Stomach (tissue), 8 donors: ENCODE measurements at regions not wholly inside any gene's neighbourhood (a gene's known extent, or its start where the extent isn't known, plus 50 kb on each side); places are given as distances from the start of the nearest gene placed in this dataset.
A peak's percentile ranks its signal among the peaks of the same experiment; 100 is the strongest.

Source experiments
- DNase-seq, 2 donors: peaks; one replicate each; pipeline versions ENCODE4 v3.0.0 to v3.0.0-alpha.2; 2013 to 2019
- H3K27ac ChIP-seq, 5 donors: fragments of 200-600 bp in 4 of 5; sonication (generic) in 4 of 5; one replicate each; pipeline ENCODE4 v1.5.1; 2013 to 2019; ENCODE audit warnings: mild to moderate bottlenecking in 1 of 5, moderate library complexity in 1 of 5
- H3K27me3 ChIP-seq, 3 donors: fragments of 200-600 bp; sonication (generic); one replicate each; pipeline ENCODE4 v1.5.1; 2017 to 2019; ENCODE audit warnings: mixed run types in 1 of 3
- H3K36me3 ChIP-seq, 4 donors: fragments of 200-600 bp; sonication (generic); 1 replicate in 3 of 4; 2 replicates in 1 of 4; pipeline ENCODE4 v1.5.1; 2016 to 2019
- H3K4me1 ChIP-seq, 4 donors: fragments of 200-600 bp; sonication (generic); one replicate each; pipeline ENCODE4 v1.5.1; 2016 to 2019
- H3K4me3 ChIP-seq, 4 donors: fragments of 200-600 bp; sonication (generic) in 3 of 4; one replicate each; pipeline ENCODE4 v1.5.1; 2016 to 2019; ENCODE audit warnings: mild to moderate bottlenecking in 1 of 4
- H3K9me3 ChIP-seq, 4 donors: fragments of 200-600 bp; sonication (generic); one replicate each; pipeline ENCODE4 v1.5.1; 2016 to 2019
- EP300 ChIP-seq: sonication (generic); formaldehyde crosslinking; IDR thresholded peaks from one replicate; pipeline ENCODE4 v1.6.1; 2017; ENCODE audit warnings: antibody characterized with exemption
- POLR2A ChIP-seq, 4 donors: fragments of 450-650 bp; IDR thresholded peaks; one replicate each; pipeline ENCODE4 v1.6.1; 2016; ENCODE audit warnings: antibody characterized with exemption in 4 of 4, control low read depth in 2 of 4, mild to moderate bottlenecking in 1 of 4, moderate library complexity in 1 of 4
- POLR2AphosphoS5 ChIP-seq, 3 donors: sonication (generic); formaldehyde crosslinking; IDR thresholded peaks; one replicate each; pipeline ENCODE4 v1.6.1; 2016; ENCODE audit warnings: antibody characterized with exemption in 3 of 3
- WGBS, 5 donors: extraction: QIAGEN DNeasy Blood & Tissue Kit in 3 of 5; methylation state at CpG; one replicate each; pipeline versions ENCODE4 v1.1.5 to v1.1.7; 2013 to 2018; 5-methylcytosine and 5-hydroxymethylcytosine counted together
- intact Hi-C: fragments of 100-400 bp; cut with DNase I; formaldehyde crosslinking; loops from one replicate; pipeline ENCODE4 v1.15.1; 2023; ENCODE audit warnings: low total_unique reads
- TF ChIP-seq, protein P1 (sequence below), 7 experiments: fragments of 450-650 bp in 4 of 7; fragments of 200-600 bp in 3 of 7; sonication (generic) in 3 of 7; IDR thresholded peaks; one replicate each; pipeline ENCODE4 v1.5.1; 2016 to 2019; ENCODE audit warnings: antibody characterized with exemption in 7 of 7, control low read depth in 2 of 7, mild to moderate bottlenecking in 1 of 7
- donor health status: healthy with polysubstance abuse.
- donor health status: Bipolar disorder and iron deficiency.
- donor health status: healthy.

DNA sequence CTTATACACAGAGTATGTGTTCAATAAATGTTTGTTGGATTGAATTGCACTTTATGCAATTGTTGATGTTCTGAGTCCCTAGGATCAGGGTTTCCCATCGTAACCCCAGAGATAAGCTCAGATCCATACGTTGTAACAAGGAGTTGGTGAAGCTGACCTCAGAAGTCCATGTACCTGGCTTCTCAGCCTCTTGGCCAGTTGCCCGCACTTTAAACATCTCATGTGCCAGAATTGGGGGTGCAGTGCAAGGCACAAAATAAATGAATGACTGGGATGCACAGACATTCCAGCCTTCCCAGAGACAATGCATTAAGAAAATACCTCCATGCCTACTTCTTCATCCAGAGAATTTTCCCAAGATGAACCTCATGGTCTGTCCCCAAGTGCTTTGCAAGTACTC lies 142.9 kb upstream of the IL12A start:
- whole genome bisulfite sequencing, 5 donors = 47 to 76% (median 68%) methylated on average over 3 of the region's 3 CpGs
- no peak for DNase-seq
- Histone ChIP-seq H3K36me3 (no peaks in the 10 kb centered on the region), H3K9me3 (no peaks in the 10 kb centered on the region), H3K4me3 (no peak overlapping the region), H3K27me3 (no peaks in the 10 kb centered on the region), H3K4me1 (peaks cover 0 to 47% (median 28%) of the 10 kb centered on the region in 4 donors), H3K27ac (no peak overlapping the region)
- intact Hi-C loops = no loop called here
- TF ChIP-seq, protein P1, sequence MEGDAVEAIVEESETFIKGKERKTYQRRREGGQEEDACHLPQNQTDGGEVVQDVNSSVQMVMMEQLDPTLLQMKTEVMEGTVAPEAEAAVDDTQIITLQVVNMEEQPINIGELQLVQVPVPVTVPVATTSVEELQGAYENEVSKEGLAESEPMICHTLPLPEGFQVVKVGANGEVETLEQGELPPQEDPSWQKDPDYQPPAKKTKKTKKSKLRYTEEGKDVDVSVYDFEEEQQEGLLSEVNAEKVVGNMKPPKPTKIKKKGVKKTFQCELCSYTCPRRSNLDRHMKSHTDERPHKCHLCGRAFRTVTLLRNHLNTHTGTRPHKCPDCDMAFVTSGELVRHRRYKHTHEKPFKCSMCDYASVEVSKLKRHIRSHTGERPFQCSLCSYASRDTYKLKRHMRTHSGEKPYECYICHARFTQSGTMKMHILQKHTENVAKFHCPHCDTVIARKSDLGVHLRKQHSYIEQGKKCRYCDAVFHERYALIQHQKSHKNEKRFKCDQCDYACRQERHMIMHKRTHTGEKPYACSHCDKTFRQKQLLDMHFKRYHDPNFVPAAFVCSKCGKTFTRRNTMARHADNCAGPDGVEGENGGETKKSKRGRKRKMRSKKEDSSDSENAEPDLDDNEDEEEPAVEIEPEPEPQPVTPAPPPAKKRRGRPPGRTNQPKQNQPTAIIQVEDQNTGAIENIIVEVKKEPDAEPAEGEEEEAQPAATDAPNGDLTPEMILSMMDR (IDR thresholded peaks at IDR 0.05) = no peak
- TF ChIP-seq EP300 (no peak), POLR2AphosphoS5 (IDR thresholded peaks at IDR 0.05) (no peak), POLR2A (IDR thresholded peaks at IDR 0.05) (no peak)

DNA sequence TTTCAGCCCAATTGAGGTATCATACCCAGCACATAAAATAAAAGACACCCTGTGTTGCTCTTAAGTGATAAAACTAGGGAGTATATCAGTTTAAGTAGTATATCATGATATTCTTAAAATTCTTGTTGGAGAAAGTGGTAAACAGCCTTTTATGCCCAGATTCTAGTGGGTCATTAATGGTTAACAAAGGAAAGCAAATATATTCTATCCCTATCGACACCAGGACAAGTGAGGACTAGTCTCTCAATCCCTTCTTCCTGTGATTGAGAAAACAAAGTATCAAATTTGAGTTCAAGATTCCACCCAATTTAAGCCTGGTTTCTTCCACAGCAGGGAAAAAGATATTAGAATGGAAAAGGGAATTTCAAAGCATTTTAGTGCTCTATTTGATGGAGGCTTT lies 142.4 kb upstream of the IL12A start:
- Histone ChIP-seq H3K27me3 (no peaks in the 10 kb centered on the region), H3K9me3 (no peaks in the 10 kb centered on the region), H3K4me3 (no peak overlapping the region), H3K36me3 (no peaks in the 10 kb centered on the region), H3K27ac (no peak overlapping the region), H3K4me1 (peaks cover 0 to 51% (median 29%) of the 10 kb centered on the region in 4 donors)
- 39 to 53% (median 42%) methylated on average over 1 of the region's 1 CpG for WGBS, 5 donors
- intact Hi-C loops = no loop called here
- TF ChIP-seq POLR2AphosphoS5 (IDR thresholded peaks at IDR 0.05) (no peak), POLR2A (IDR thresholded peaks at IDR 0.05) (no peak), EP300 (no peak)
- TF ChIP-seq, protein P1 (IDR thresholded peaks at IDR 0.05) = no peak
- no peak for DNase-seq

DNA sequence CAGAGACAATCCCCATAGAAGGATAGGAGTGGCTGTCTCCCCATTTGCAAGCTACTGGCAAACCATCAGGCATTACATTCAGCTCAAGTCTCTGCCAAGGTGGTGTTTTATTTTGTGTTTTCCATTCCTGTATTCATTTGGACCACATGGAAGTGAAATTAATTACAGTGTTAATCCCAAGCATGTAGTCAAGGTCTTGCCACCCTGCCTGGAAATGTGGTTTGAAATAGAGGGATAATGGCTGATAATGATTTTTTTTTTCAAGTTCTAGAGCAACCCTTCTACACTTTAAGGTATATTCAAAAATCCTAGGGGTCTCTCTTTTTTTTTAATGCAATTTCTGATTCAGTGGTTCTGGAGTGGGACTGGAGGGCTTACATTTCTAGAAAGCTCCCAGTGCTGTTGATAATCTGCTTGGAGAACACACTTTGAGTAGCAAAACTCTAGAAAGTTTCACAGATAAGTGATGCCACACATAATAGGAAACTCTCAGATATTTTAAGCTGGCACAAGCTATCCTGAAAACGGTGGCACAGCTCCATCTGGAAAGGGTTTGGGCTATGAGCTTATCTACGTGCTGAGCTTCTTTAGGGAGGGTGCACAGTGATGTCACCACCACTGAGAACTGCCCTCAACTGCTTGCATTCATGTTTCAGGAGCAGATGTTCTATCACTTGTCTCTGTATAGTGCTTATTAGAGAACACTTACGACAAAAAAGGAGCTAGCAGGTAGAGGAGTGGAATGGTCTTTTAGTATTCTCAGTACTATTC lies 140.1 kb upstream of the IL12A start:
- 58 to 80% (median 62%) methylated on average over 3 of the region's 3 CpGs for WGBS, 5 donors
- Histone ChIP-seq H3K27me3 (no peaks in the 10 kb centered on the region), H3K36me3 (no peaks in the 10 kb centered on the region), H3K4me1 (peaks cover 12 to 69% (median 40%) of the 10 kb centered on the region in 4 donors), H3K4me3 (no peak overlapping the region), H3K9me3 (no peaks in the 10 kb centered on the region), H3K27ac (peak overlapping the region in 1 of 5 donors; percentile 19)
- intact Hi-C loops = no loop called here
- DNase-seq = no peak
- no peak for TF ChIP-seq EP300
- no peak for TF ChIP-seq POLR2A (IDR thresholded peaks at IDR 0.05)
- TF ChIP-seq, protein P1 (IDR thresholded peaks at IDR 0.05) = no peak
- no peak for TF ChIP-seq POLR2AphosphoS5 (IDR thresholded peaks at IDR 0.05)

DNA sequence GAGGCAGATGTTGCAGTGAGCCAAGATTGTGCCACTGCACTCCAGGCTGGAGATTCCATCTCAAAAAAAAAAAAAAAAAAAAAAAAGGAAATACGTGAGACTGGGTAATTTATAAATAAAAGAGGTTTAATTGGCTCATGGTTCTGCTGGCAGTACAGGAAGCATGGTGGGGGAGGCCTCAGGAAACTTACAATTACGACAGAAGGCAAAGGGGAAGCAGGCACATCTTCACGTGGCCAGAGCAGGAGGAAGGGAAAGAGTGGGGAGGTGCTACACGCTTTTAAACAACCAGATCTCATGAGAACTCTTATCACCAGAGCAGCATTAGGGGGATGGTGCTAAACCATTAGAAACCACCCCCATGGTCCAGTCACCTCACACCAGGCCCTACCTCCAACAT lies 138.2 kb upstream of the IL12A start:
- Histone ChIP-seq H3K27me3 (no peaks in the 10 kb centered on the region), H3K4me1 (peaks cover 10 to 55% (median 32%) of the 10 kb centered on the region in 4 donors), H3K9me3 (no peaks in the 10 kb centered on the region), H3K27ac (peak overlapping the region in 2 of 5 donors; percentile 79 to 85), H3K4me3 (no peak overlapping the region), H3K36me3 (no peaks in the 10 kb centered on the region)
- 41 to 73% (median 45%) methylated on average over 4 of the region's 4 CpGs for WGBS, 5 donors
- DNase-seq = no peak
- intact Hi-C loops = no loop called here
- TF ChIP-seq EP300 (no peak), POLR2AphosphoS5 (IDR thresholded peaks at IDR 0.05) (no peak), POLR2A (IDR thresholded peaks at IDR 0.05) (no peak)
- TF ChIP-seq, protein P1 (IDR thresholded peaks at IDR 0.05) = no peak
